ENCODE measurements at regions not wholly inside any gene's neighbourhood (a gene's known extent, or its start where the extent isn't known, plus 50 kb on each side); places are given as distances from the start of the nearest gene placed in this dataset.

DNA sequence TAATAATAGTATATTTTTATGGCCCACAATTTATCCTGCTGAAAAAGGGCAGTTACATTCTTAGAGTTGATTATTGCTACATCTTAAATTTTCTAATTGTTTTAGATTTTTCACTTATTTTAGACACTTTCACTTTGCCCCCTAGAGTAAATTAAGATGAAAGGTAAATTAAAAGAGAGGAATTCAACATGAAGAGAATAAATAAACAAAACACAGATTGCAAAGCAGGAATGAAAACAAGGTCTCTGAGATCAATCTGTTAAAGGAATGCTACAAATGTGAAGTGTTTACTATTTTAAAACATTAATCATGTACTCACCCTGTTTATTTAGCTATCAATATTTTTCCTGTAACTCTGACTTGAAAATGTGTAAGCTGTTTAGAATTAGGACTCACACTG is 113.5 kb upstream of the ETAA1 start:
- no peak for DNase-seq (ENCODE audit: extremely low spot score, unreplicated experiment)
- H3K27ac Mint-ChIP-seq (ENCODE audit: unreplicated experiment) = no peak overlapping the region
- TF ChIP-seq, protein P1, sequence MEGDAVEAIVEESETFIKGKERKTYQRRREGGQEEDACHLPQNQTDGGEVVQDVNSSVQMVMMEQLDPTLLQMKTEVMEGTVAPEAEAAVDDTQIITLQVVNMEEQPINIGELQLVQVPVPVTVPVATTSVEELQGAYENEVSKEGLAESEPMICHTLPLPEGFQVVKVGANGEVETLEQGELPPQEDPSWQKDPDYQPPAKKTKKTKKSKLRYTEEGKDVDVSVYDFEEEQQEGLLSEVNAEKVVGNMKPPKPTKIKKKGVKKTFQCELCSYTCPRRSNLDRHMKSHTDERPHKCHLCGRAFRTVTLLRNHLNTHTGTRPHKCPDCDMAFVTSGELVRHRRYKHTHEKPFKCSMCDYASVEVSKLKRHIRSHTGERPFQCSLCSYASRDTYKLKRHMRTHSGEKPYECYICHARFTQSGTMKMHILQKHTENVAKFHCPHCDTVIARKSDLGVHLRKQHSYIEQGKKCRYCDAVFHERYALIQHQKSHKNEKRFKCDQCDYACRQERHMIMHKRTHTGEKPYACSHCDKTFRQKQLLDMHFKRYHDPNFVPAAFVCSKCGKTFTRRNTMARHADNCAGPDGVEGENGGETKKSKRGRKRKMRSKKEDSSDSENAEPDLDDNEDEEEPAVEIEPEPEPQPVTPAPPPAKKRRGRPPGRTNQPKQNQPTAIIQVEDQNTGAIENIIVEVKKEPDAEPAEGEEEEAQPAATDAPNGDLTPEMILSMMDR (IDR thresholded peaks at IDR 0.05) = no peak
- no peaks in the 10 kb centered on the region for H3K9me3 Mint-ChIP-seq (ENCODE audit: unreplicated experiment)
- no peaks in the 10 kb centered on the region for H3K36me3 Mint-ChIP-seq (ENCODE audit: unreplicated experiment)
- H3K4me1 Mint-ChIP-seq (ENCODE audit: unreplicated experiment) = peaks cover 11% of the 10 kb centered on the region
- H3K27me3 Mint-ChIP-seq (ENCODE audit: unreplicated experiment) = no peaks in the 10 kb centered on the region
- no peak overlapping the region for H3K4me3 Mint-ChIP-seq (ENCODE audit: unreplicated experiment)

DNA sequence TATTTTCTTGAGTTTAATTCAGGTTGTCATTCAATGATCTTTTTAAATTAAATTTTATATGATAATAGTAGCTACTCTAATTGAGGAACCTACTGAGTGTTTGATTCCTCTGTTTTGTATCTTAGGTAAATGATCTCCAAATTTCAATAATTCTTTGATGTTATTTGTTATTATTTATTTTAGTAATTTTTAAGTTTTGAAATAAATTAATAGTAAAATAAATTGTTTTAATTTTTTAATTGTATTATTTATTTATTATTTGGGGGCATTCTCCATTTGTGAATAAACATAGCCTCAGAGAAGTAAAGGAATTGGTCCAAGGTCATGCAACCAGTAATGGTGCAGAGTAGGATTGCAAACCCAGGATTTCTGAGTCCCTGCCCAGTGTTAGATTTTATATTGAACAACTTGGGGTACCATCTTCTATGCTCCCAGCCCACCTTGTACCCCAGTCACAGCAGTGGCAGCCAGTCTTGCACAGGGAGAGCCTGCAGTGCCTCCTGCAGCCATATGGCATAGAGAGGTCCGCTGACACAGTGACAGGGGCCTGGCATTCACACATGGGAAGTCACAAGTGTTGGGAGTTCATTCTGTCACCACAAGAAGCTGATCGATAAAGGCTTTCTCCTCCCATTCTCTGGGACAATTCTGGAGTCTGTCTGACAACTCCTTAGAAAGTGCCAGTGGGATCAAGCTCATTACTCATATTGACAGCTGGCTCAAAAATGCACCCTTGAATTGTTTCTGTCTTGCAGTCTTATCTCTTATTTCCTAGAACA is 110.0 kb upstream of the ETAA1 start:
- no peak for DNase-seq (ENCODE audit: extremely low spot score, unreplicated experiment)
- Mint-ChIP-seq H3K27ac (ENCODE audit: unreplicated experiment) (no peak overlapping the region), H3K9me3 (ENCODE audit: unreplicated experiment) (no peaks in the 10 kb centered on the region), H3K4me3 (ENCODE audit: unreplicated experiment) (no peak overlapping the region), H3K4me1 (ENCODE audit: unreplicated experiment) (peaks cover 30% of the 10 kb centered on the region), H3K36me3 (ENCODE audit: unreplicated experiment) (no peaks in the 10 kb centered on the region), H3K27me3 (ENCODE audit: unreplicated experiment) (no peaks in the 10 kb centered on the region)
- TF ChIP-seq, protein P1 (IDR thresholded peaks at IDR 0.05) = no peak

DNA sequence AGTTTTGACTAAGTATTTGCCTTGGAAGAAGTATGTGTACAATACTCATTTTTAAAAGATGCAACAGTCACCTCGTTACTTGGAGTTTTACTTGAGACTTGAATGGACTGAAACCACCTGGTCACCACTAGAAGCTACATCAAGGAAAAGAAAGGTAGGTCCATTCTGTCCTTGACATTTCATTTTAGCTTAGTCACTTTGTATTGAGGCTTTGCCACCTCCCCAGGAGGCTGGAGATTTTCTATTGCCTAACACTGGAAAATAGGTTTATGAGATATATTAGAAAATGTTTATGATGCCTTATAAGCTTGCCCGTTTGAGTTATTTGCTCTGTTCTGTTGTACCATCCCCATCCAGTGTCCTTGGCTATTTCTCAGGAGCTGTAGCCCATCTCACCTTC is 107.9 kb upstream of the ETAA1 start:
- Mint-ChIP-seq H3K4me3 (ENCODE audit: unreplicated experiment) (no peak overlapping the region), H3K27me3 (ENCODE audit: unreplicated experiment) (no peaks in the 10 kb centered on the region), H3K4me1 (ENCODE audit: unreplicated experiment) (peaks cover 34% of the 10 kb centered on the region), H3K27ac (ENCODE audit: unreplicated experiment) (no peak overlapping the region), H3K9me3 (ENCODE audit: unreplicated experiment) (no peaks in the 10 kb centered on the region), H3K36me3 (ENCODE audit: unreplicated experiment) (no peaks in the 10 kb centered on the region)
- no peak for DNase-seq (ENCODE audit: extremely low spot score, unreplicated experiment)
- TF ChIP-seq, protein P1 (IDR thresholded peaks at IDR 0.05) = no peak

DNA sequence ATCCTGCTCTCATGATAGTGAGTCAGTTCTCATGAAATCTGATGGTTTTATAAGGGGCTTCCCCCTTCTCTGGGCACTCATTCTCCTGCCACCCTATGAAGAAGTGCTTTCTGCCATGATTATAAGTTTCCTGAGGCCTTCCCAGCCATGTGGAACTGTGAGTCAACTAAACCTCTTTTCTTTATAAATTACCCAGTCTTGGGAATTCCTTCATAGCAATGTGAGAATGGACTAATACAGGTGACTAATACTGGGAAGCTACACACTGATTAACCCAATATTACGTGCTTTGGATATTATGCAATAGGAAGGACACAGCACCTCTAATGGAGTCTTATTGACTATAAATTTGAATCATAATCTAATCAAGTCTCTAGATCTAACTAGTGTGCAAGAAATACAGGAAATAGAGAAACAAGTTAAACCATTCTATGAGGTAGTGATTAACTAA is 107.2 kb upstream of the ETAA1 start:
- TF ChIP-seq, protein P1 (IDR thresholded peaks at IDR 0.05) = no peak
- no peaks in the 10 kb centered on the region for H3K36me3 Mint-ChIP-seq (ENCODE audit: unreplicated experiment)
- H3K4me3 Mint-ChIP-seq (ENCODE audit: unreplicated experiment) = no peak overlapping the region
- peaks cover 41% of the 10 kb centered on the region for H3K4me1 Mint-ChIP-seq (ENCODE audit: unreplicated experiment)
- H3K27me3 Mint-ChIP-seq (ENCODE audit: unreplicated experiment) = no peaks in the 10 kb centered on the region
- peak overlapping the region; percentile 79 for H3K27ac Mint-ChIP-seq (ENCODE audit: unreplicated experiment)
- H3K9me3 Mint-ChIP-seq (ENCODE audit: unreplicated experiment) = no peaks in the 10 kb centered on the region
- DNase-seq (ENCODE audit: extremely low spot score, unreplicated experiment) = no peak

DNA sequence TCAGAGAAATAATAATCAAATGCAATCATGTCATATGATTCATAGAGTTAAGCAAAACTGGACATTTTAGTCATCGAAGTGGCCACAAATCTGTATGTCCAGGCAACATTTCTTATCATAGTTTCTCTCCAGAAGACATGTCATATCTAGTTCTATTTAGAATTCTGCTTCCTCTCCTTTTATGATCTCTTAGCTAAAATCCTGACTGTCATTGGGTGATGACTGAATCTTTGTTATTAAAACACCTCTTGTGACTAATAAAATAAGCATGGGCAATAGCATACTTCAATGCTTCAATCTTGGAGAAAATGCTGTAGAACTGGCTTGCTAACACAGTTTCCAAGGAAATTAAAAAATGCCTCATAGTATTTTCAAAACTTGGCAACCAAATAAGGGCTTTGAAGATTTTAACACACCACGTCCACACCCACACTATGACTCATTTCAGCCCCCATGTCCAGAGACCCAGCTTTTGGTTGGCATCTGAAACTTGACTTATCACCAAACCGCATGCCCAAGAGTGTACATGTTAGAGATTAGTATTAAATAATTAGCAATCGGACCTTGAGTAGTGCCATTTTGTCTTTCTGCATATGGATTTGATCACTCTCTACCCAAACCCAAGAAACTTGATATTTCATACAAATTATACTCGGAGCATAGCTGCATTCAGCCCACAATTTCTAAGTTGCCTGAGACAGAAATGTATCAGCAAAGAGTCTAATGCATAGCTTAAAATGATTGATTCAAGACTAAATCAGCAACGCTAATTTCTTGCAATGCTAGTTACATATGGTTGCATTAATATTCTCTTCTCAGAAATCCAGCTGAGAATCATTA is 106.5 kb upstream of the ETAA1 start:
- peaks cover 48% of the 10 kb centered on the region for H3K4me1 Mint-ChIP-seq (ENCODE audit: unreplicated experiment)
- H3K36me3 Mint-ChIP-seq (ENCODE audit: unreplicated experiment) = no peaks in the 10 kb centered on the region
- no peak for DNase-seq (ENCODE audit: extremely low spot score, unreplicated experiment)
- peak overlapping the region; percentile 79 for H3K27ac Mint-ChIP-seq (ENCODE audit: unreplicated experiment)
- no peaks in the 10 kb centered on the region for H3K27me3 Mint-ChIP-seq (ENCODE audit: unreplicated experiment)
- TF ChIP-seq, protein P1 (IDR thresholded peaks at IDR 0.05) = no peak
- H3K9me3 Mint-ChIP-seq (ENCODE audit: unreplicated experiment) = no peaks in the 10 kb centered on the region
- H3K4me3 Mint-ChIP-seq (ENCODE audit: unreplicated experiment) = no peak overlapping the region
